ENCODE measurements at regions not wholly inside any gene's neighbourhood (a gene's known extent, or its start where the extent isn't known, plus 50 kb on each side); places are given as distances from the start of the nearest gene placed in this dataset.

DNA sequence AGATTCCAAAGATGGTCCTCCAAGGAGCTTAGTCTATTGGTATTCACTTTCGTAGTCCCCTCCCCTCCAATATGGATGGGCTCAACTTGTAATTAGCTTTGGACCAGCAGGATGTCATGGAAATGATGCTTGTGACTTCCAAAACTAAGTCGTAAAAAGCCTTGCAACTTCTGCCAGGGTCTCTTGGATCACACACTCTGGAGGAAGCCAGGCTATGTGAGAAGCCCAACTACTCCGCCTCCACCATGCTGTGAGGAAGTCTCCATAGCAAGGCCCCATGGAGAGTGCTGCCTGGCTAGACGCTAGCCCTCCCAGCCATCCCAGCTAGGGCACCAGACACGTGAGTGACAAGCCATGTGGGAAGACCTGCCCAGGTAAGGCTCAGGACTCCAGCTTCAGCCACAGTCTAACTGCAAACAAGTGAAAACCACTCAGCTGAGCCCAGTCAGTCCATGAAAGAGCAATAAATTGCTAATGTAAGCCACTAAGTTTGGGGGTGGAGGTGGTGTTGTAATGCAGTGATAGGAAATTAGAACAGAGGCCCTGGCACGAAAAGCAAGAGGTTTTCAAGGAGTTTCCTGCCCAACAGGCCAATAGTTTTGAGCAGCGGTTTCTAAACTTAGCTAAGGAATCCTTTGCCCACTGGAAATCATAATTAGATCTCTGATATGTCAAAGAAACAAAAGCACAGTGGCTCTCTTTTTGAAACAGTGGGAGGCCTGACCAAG is 77.5 kb upstream of the GLI2 start:
- TF ChIP-seq, protein P1, sequence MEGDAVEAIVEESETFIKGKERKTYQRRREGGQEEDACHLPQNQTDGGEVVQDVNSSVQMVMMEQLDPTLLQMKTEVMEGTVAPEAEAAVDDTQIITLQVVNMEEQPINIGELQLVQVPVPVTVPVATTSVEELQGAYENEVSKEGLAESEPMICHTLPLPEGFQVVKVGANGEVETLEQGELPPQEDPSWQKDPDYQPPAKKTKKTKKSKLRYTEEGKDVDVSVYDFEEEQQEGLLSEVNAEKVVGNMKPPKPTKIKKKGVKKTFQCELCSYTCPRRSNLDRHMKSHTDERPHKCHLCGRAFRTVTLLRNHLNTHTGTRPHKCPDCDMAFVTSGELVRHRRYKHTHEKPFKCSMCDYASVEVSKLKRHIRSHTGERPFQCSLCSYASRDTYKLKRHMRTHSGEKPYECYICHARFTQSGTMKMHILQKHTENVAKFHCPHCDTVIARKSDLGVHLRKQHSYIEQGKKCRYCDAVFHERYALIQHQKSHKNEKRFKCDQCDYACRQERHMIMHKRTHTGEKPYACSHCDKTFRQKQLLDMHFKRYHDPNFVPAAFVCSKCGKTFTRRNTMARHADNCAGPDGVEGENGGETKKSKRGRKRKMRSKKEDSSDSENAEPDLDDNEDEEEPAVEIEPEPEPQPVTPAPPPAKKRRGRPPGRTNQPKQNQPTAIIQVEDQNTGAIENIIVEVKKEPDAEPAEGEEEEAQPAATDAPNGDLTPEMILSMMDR (IDR thresholded peaks at IDR 0.05; ENCODE audit: low read depth, low read length, missing control alignments), result no peak
- no peak overlapping the region for H3K4me3 ChIP-seq (replicated peaks; ENCODE audit: low read depth, low read length)
- DNase-seq (ENCODE audit: extremely low read depth, low read depth), result no peak

- DNase-seq (ENCODE audit: extremely low read depth, low read depth), result no peak
- TF ChIP-seq, protein P1 (IDR thresholded peaks at IDR 0.05; ENCODE audit: low read depth, low read length, missing control alignments), result no peak
- H3K4me3 ChIP-seq (replicated peaks; ENCODE audit: low read depth, low read length), result no peak overlapping the region
Observed at GRCh38 chr2:120658770-120659158, 76.9 kb upstream of the GLI2 start.

- DNase-seq (ENCODE audit: extremely low read depth, low read depth), result no peak
- TF ChIP-seq, protein P1 (IDR thresholded peaks at IDR 0.05; ENCODE audit: low read depth, low read length, missing control alignments), result no peak
- no peak overlapping the region for H3K4me3 ChIP-seq (replicated peaks; ENCODE audit: low read depth, low read length)
Observed at GRCh38 chr2:120659275-120659977, 76.2 kb upstream of the GLI2 start.

GRCh38 chr2:120660056-120660694 is 75.5 kb upstream of the GLI2 start:
- H3K4me3 ChIP-seq (replicated peaks; ENCODE audit: low read depth, low read length), result no peak overlapping the region
- DNase-seq (ENCODE audit: extremely low read depth, low read depth), result no peak
- TF ChIP-seq, protein P1 (IDR thresholded peaks at IDR 0.05; ENCODE audit: low read depth, low read length, missing control alignments), result no peak

DNA sequence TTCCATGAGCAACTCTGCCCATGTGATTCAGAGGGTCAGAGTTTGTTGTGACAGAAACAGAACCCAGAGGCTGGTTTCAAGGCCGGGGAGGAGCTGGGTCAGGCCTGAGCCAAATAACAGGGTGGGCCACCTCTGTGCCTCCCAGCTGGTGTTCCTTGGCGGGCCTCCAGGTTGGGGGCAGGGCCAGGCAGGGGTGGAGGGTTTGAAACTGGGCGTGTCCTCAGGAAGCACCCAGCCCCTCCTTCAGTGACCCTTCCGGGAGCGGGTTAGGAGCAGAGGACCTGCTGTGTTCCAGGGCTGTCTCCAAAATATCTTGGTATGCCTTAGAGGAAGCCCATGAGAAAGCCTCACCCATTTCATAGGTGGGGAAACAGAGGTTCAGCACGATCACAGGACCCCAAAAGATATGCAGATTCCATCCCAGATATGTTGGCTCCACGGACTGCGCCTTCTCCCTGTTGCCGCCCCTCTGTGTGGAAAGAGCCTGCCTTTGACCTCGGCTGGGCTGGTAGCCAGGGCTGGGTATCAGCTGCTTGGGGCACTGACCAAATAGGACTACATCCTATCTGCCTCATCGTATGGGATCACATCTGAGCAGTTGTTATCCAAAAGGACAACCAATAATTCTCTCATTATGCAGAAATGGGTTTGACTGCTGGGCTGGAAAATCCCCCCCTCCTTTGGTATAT is 74.8 kb upstream of the GLI2 start:
- DNase-seq (ENCODE audit: extremely low read depth, low read depth), result no peak
- TF ChIP-seq, protein P1 (IDR thresholded peaks at IDR 0.05; ENCODE audit: low read depth, low read length, missing control alignments), result no peak
- H3K4me3 ChIP-seq (replicated peaks; ENCODE audit: low read depth, low read length), result no peak overlapping the region

- DNase-seq (ENCODE audit: extremely low read depth, low read depth), result no peak
- no peak overlapping the region for H3K4me3 ChIP-seq (replicated peaks; ENCODE audit: low read depth, low read length)
- TF ChIP-seq, protein P1 (IDR thresholded peaks at IDR 0.05; ENCODE audit: low read depth, low read length, missing control alignments), result no peak
Observed at GRCh38 chr2:120661551-120661950, 74.1 kb upstream of the GLI2 start.

All from HFF-Myc (cell line).